ENCODE measurements at regions not wholly inside any gene's neighbourhood (a gene's known extent, or its start where the extent isn't known, plus 50 kb on each side); places are given as distances from the start of the nearest gene placed in this dataset.
A peak's percentile ranks its signal among the peaks of the same experiment; 100 is the strongest.

- WGBS, 2 donors, result 58 to 86% methylated on average over 2 of the region's 2 CpGs
- TF ChIP-seq CTCF (IDR thresholded peaks at IDR 0.05) (peak in 2 of 6 experiments; percentile 8), POLR2A (IDR thresholded peaks at IDR 0.05) (no peak)
- H3K4me3 ChIP-seq, result no peak overlapping the region
- H3K27me3 ChIP-seq, result no peaks in the 10 kb centered on the region
- H3K4me1 ChIP-seq, result peaks cover 0 to 47% (median 13%) of the 10 kb centered on the region in 3 donors
- intact Hi-C loops (cut with DNase I), result no loop called here
- DNase-seq, result no peak
- H3K9me3 ChIP-seq, result no peaks in the 10 kb centered on the region
- H3K27ac ChIP-seq, result peak overlapping the region in 3 of 4 donors; percentile 37 to 68 (median 65)
- no peaks in the 10 kb centered on the region for H3K36me3 ChIP-seq
These were observed 201.7 kb upstream of the FOXQ1 start for GRCh38 chr6:1110164-1110563.

- H3K9me3 ChIP-seq, result no peaks in the 10 kb centered on the region
- no peaks in the 10 kb centered on the region for H3K36me3 ChIP-seq
- peaks cover 0 to 51% (median 16%) of the 10 kb centered on the region in 3 donors for H3K4me1 ChIP-seq
- no peak overlapping the region for H3K4me3 ChIP-seq
- WGBS, 2 donors, result 92 to 93% methylated on average over 2 of the region's 2 CpGs
- no peak for DNase-seq
- TF ChIP-seq POLR2A (IDR thresholded peaks at IDR 0.05), result no peak
- TF ChIP-seq CTCF (IDR thresholded peaks at IDR 0.05), result no peak
- intact Hi-C loops (cut with DNase I), result no loop called here
- H3K27me3 ChIP-seq, result no peaks in the 10 kb centered on the region
- no peak overlapping the region for H3K27ac ChIP-seq
These were observed 202.8 kb upstream of the FOXQ1 start for GRCh38 chr6:1109134-1109533.

GRCh38 chr6:1108198-1108597, 203.7 kb upstream of the FOXQ1 start:
- Histone ChIP-seq H3K27ac (no peak overlapping the region), H3K4me3 (no peak overlapping the region), H3K27me3 (no peaks in the 10 kb centered on the region), H3K9me3 (no peaks in the 10 kb centered on the region), H3K36me3 (no peaks in the 10 kb centered on the region), H3K4me1 (peaks cover 2 to 59% (median 21%) of the 10 kb centered on the region in 3 donors)
- WGBS, 2 donors, result 79 to 91% methylated on average over 5 to 8 of the region's 8 CpGs
- intact Hi-C loops (cut with DNase I), result no loop called here
- TF ChIP-seq POLR2A (IDR thresholded peaks at IDR 0.05) (no peak), CTCF (IDR thresholded peaks at IDR 0.05) (no peak)
- no peak for DNase-seq

- intact Hi-C loops (cut with DNase I), result no loop called here
- Histone ChIP-seq H3K4me1 (peaks cover 9 to 66% (median 26%) of the 10 kb centered on the region in 3 donors), H3K27ac (no peak overlapping the region), H3K36me3 (no peaks in the 10 kb centered on the region), H3K27me3 (no peaks in the 10 kb centered on the region), H3K9me3 (no peaks in the 10 kb centered on the region), H3K4me3 (no peak overlapping the region)
- DNase-seq, result no peak
- no peak for TF ChIP-seq POLR2A (IDR thresholded peaks at IDR 0.05)
- WGBS, 2 donors, result 83 to 96% methylated on average over 4 of the region's 4 CpGs
These were observed 204.3 kb upstream of the FOXQ1 start for GRCh38 chr6:1107578-1107977.

- Histone ChIP-seq H3K4me1 (peaks cover 13 to 74% (median 28%) of the 10 kb centered on the region in 3 donors), H3K36me3 (no peaks in the 10 kb centered on the region), H3K9me3 (no peaks in the 10 kb centered on the region), H3K4me3 (no peak overlapping the region), H3K27ac (peak overlapping the region in 3 of 4 donors; percentile 9 to 23 (median 15)), H3K27me3 (no peaks in the 10 kb centered on the region)
- TF ChIP-seq POLR2A (IDR thresholded peaks at IDR 0.05) (no peak), CTCF (IDR thresholded peaks at IDR 0.05) (no peak)
- 34 to 46% methylated on average over 7 of the region's 7 CpGs for WGBS, 2 donors
- DNase-seq, result no peak
- intact Hi-C loops (cut with DNase I), result no loop called here
These were observed 206.0 kb upstream of the FOXQ1 start for GRCh38 chr6:1105833-1106400.

Measured in esophagus squamous epithelium (tissue), 5 donors.